K562 (cell line): ENCODE measurements at regions not wholly inside any gene's neighbourhood (a gene's known extent, or its start where the extent isn't known, plus 50 kb on each side); places are given as distances from the start of the nearest gene placed in this dataset.

Experiments used
- AFF4 ChIP-seq: sonication (generic); formaldehyde crosslinking; IDR thresholded peaks from 2 replicates; pipeline ENCODE4 v1.8.0; 2023; ENCODE audit warnings: mild to moderate bottlenecking, missing genetic modification reagents
- ARNT ChIP-seq, 2 experiments: fragments of 450-650 bp; IDR thresholded peaks; 2 replicates each; pipeline ENCODE4 v1.6.1; 2016; ENCODE audit warnings: mild to moderate bottlenecking in 1 of 2
- EHMT2 ChIP-seq: fragments of 450-650 bp; IDR thresholded peaks from 2 replicates; pipeline ENCODE4 v1.6.1; 2018; ENCODE audit warnings: antibody characterized with exemption
- NEUROD1 ChIP-seq: fragments of 150-350 bp; IDR thresholded peaks from 2 replicates; pipeline ENCODE4 v1.6.1; 2014; ENCODE audit warnings: borderline replicate concordance, low read length, low read depth; ENCODE audit not compliant: partially characterized antibody
- PHB ChIP-seq: fragments of 250-450 bp; sonication (Bioruptor Pico); IDR thresholded peaks from 2 replicates; pipeline ENCODE4 v1.5.0; 2021
- POLR2AphosphoS2 ChIP-seq: IDR thresholded peaks from 2 replicates; pipeline ENCODE4 v1.6.1; 2012; ENCODE audit warnings: low read length, improper control_type of control experiment
- SIRT6 ChIP-seq: IDR thresholded peaks from one replicate; pipeline ENCODE4 v1.6.1; 2012; ENCODE audit warnings: low read depth, mild to moderate bottlenecking, control low read depth, inconsistent platforms, low read length, moderate library complexity
- SP1 ChIP-seq: sonication (generic); formaldehyde crosslinking; IDR thresholded peaks from 2 replicates; pipeline ENCODE4 v1.8.1; 2022; ENCODE audit warnings: mild to moderate bottlenecking, missing genetic modification reagents
- ZFPM2 ChIP-seq: fragments of 250-450 bp; sonication (Bioruptor Pico); IDR thresholded peaks from 2 replicates; pipeline ENCODE4 v1.5.1; 2022; ENCODE audit warnings: mild to moderate bottlenecking
- ZNF395 ChIP-seq: fragments of 200-800 bp; sonication (Bioruptor generic); IDR thresholded peaks from 2 replicates; pipeline ENCODE4 v1.6.1; 2017; ENCODE audit warnings: missing genetic modification characterization, missing compliant biosample characterization
- ZNF518B ChIP-seq: fragments of 250-450 bp; sonication (Bioruptor Pico); IDR thresholded peaks from 2 replicates; pipeline ENCODE4 v1.5.0; 2021; ENCODE audit warnings: mild to moderate bottlenecking, moderate library complexity
- TF ChIP-seq, protein P1 (sequence below): fragments of 450-650 bp; formaldehyde crosslinking; IDR thresholded peaks from 2 replicates; pipeline ENCODE4 v1.4.0; 2022; ENCODE audit warnings: mild to moderate bottlenecking, moderate library complexity
- TF ChIP-seq, protein P2 (sequence below): IDR thresholded peaks from 2 replicates; pipeline ENCODE4 v1.6.1; 2012; ENCODE audit warnings: low read depth, low read length, improper control_type of control experiment, borderline replicate concordance

- TF ChIP-seq ZNF395 (CRISPR knock-in tag) (peak; percentile 73; the same call in 1 of the 2 replicates), NEUROD1 (peak; percentile 67), POLR2AphosphoS2 (peak; percentile 96), SIRT6 (no peak), AFF4 (CRISPR knock-in tag) (0 out of 2 replicates have a peak, but pooled peaks have one; percentile 46), ZFPM2 (CRISPR knock-in tag) (no peak), ZNF518B (CRISPR knock-in tag) (no peak), PHB (CRISPR knock-in tag) (no peak; the same call in 1 of the 2 replicates), EHMT2 (no peak; the same call in 1 of the 2 replicates), SP1 (CRISPR knock-in tag) (peak; percentile 50; the same call in 1 of the 2 replicates), ARNT (IDR thresholded peaks at IDR 0.05) (peak in 1 of 2 experiments; percentile 68; a peak in 2 of 4 replicates)
- TF ChIP-seq, protein P1, sequence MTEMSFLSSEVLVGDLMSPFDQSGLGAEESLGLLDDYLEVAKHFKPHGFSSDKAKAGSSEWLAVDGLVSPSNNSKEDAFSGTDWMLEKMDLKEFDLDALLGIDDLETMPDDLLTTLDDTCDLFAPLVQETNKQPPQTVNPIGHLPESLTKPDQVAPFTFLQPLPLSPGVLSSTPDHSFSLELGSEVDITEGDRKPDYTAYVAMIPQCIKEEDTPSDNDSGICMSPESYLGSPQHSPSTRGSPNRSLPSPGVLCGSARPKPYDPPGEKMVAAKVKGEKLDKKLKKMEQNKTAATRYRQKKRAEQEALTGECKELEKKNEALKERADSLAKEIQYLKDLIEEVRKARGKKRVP (CRISPR knock-in tag): 0 out of 2 replicates have a peak, but pooled peaks have one; percentile 27
- TF ChIP-seq, protein P2, sequence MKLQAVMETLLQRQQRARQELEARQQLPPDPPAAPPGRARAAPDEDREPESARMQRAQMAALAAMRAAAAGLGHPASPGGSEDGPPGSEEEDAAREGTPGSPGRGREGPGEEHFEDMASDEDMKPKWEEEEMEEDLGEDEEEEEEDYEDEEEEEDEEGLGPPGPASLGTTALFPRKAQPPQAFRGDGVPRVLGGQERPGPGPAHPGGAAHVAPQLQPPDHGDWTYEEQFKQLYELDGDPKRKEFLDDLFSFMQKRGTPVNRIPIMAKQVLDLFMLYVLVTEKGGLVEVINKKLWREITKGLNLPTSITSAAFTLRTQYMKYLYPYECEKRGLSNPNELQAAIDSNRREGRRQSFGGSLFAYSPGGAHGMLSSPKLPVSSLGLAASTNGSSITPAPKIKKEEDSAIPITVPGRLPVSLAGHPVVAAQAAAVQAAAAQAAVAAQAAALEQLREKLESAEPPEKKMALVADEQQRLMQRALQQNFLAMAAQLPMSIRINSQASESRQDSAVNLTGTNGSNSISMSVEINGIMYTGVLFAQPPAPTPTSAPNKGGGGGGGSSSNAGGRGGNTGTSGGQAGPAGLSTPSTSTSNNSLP: peak; percentile 86; the same call in 1 of the 2 replicates
Measured at GRCh38 chr17:47066841-47067682, 88.0 kb upstream of the RPRML start (continued).
